ENCODE measurements at regions not wholly inside any gene's neighbourhood (a gene's known extent, or its start where the extent isn't known, plus 50 kb on each side); places are given as distances from the start of the nearest gene placed in this dataset.

GRCh38 chr5:124328201-124328600, 418.2 kb downstream of the ZNF608 start:
- no peaks in the 10 kb centered on the region for H3K36me3 Mint-ChIP-seq
- H3K27ac ChIP-seq (ENCODE audit: low read depth in 1 of 2, low read length in 2 of 2): no peak overlapping the region
- H3K9ac ChIP-seq (ENCODE audit: insufficient read depth, low read length, poor library complexity, severe bottlenecking): no peak overlapping the region
- intact Hi-C loops (cut with micrococcal nuclease): no loop called here
- DNase-seq: no peak
- H3K36me3 ChIP-seq (replicated peaks in 1 of 2; ENCODE audit: control insufficient read depth in 1 of 2, insufficient read depth in 2 of 2, low read length in 2 of 2): no peaks in the 10 kb centered on the region
- H2AFZ ChIP-seq (ENCODE audit: insufficient read depth, low read depth, low read length, poor library complexity, severe bottlenecking): no peak overlapping the region
- no peaks in the 10 kb centered on the region for H3K79me2 ChIP-seq (ENCODE audit: insufficient read depth, low read length)
- H4K20me1 ChIP-seq (ENCODE audit: insufficient read depth, low read length): no peaks in the 10 kb centered on the region
- no peak overlapping the region for H3K4me2 ChIP-seq (replicated peaks; ENCODE audit: extremely low read depth, low read length, poor library complexity, severe bottlenecking)
- H3K4me1 Mint-ChIP-seq: no peaks in the 10 kb centered on the region
- no peaks in the 10 kb centered on the region for H3K4me1 ChIP-seq (ENCODE audit: control insufficient read depth in 1 of 2, insufficient read depth in 2 of 2, low read length in 2 of 2)
- H3K27ac Mint-ChIP-seq: no peak overlapping the region
- no peak overlapping the region for H3K4me3 Mint-ChIP-seq
- H3K9me3 Mint-ChIP-seq: peaks cover 4 to 12% (median 6%) of the 10 kb centered on the region in 7 donors
- peaks cover 0 to 5% of the 10 kb centered on the region in 2 donors for H3K9me3 ChIP-seq (replicated peaks in 1 of 2; ENCODE audit: control insufficient read depth in 1 of 2, insufficient read depth in 1 of 2, low read length in 2 of 2)
- H3K27me3 ChIP-seq (ENCODE audit: control insufficient read depth in 2 of 2, insufficient read depth in 2 of 2, low read length in 2 of 2): no peaks in the 10 kb centered on the region
- TF ChIP-seq CTCF (IDR thresholded peaks at IDR 0.05): no peak
- H3K27me3 Mint-ChIP-seq (ENCODE audit: low read depth in 3 of 3): no peaks in the 10 kb centered on the region
- no peak overlapping the region for H3K4me3 ChIP-seq (replicated peaks in 1 of 3; ENCODE audit: low read depth in 2 of 3, low read length in 3 of 3)

GRCh38 chr5:124318661-124319060, 427.8 kb downstream of the ZNF608 start:
- Mint-ChIP-seq H3K4me1 (no peaks in the 10 kb centered on the region), H3K9me3 (peaks cover 2 to 13% (median 8%) of the 10 kb centered on the region in 7 donors), H3K27ac (no peak overlapping the region), H3K36me3 (no peaks in the 10 kb centered on the region), H3K27me3 (ENCODE audit: low read depth in 3 of 3) (no peaks in the 10 kb centered on the region), H3K4me3 (no peak overlapping the region)
- Histone ChIP-seq H3K27ac (ENCODE audit: low read depth in 1 of 2, low read length in 2 of 2) (no peak overlapping the region), H3K36me3 (replicated peaks in 1 of 2; ENCODE audit: control insufficient read depth in 1 of 2, insufficient read depth in 2 of 2, low read length in 2 of 2) (no peaks in the 10 kb centered on the region), H4K20me1 (ENCODE audit: insufficient read depth, low read length) (no peaks in the 10 kb centered on the region), H3K4me2 (replicated peaks; ENCODE audit: extremely low read depth, low read length, poor library complexity, severe bottlenecking) (no peak overlapping the region), H3K4me1 (ENCODE audit: control insufficient read depth in 1 of 2, insufficient read depth in 2 of 2, low read length in 2 of 2) (no peaks in the 10 kb centered on the region), H2AFZ (ENCODE audit: insufficient read depth, low read depth, low read length, poor library complexity, severe bottlenecking) (no peak overlapping the region), H3K9ac (ENCODE audit: insufficient read depth, low read length, poor library complexity, severe bottlenecking) (no peak overlapping the region), H3K4me3 (replicated peaks in 1 of 3; ENCODE audit: low read depth in 2 of 3, low read length in 3 of 3) (no peak overlapping the region), H3K79me2 (ENCODE audit: insufficient read depth, low read length) (no peaks in the 10 kb centered on the region), H3K27me3 (ENCODE audit: control insufficient read depth in 2 of 2, insufficient read depth in 2 of 2, low read length in 2 of 2) (no peaks in the 10 kb centered on the region), H3K9me3 (replicated peaks in 1 of 2; ENCODE audit: control insufficient read depth in 1 of 2, insufficient read depth in 1 of 2, low read length in 2 of 2) (peaks cover 0 to 6% of the 10 kb centered on the region in 2 donors)
- DNase-seq: no peak
- no peak for TF ChIP-seq CTCF (IDR thresholded peaks at IDR 0.05)
- intact Hi-C loops (cut with micrococcal nuclease): no loop called here
- WGBS (ENCODE audit: insufficient coverage): 100% methylated on average over 1 of the region's 1 CpG

Data from CD14-positive monocyte (primary cell).